ENCODE measurements at regions not wholly inside any gene's neighbourhood (a gene's known extent, or its start where the extent isn't known, plus 50 kb on each side); places are given as distances from the start of the nearest gene placed in this dataset.

DNA sequence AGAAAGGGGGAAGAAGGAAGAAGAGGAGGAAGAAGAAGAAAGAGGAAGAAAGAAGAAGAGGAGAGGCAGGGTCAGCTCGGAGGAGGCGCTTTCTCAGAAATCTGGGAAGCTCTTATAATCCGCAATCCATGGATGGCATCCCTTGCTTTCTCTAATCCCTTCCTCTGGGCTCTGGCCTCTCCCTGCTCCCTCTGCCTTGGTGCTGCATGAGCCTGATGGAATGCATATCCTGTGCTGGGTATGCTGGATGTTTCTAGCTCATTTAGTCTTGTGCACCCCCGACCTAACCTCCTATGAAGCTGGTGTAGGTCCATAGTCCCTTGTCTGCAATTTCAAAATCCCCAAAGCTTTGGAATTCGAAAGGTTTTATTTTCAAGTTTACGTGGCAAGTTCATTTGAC lies 94.2 kb upstream of the MYL2 start:
- Histone ChIP-seq H3K27ac (ENCODE audit: control insufficient read depth, insufficient read depth) (no peak overlapping the region), H3K27me3 (replicated peaks in 1 of 2; ENCODE audit: control insufficient read depth in 2 of 2, insufficient read depth in 2 of 2, low read length in 1 of 2) (peaks cover 0 to 2% of the 10 kb centered on the region in 2 experiments; a peak in 1 of 4 replicates), H3K4me3 (no peak overlapping the region), H3K4me2 (ENCODE audit: control insufficient read depth, insufficient read depth) (no peak overlapping the region), H4K20me1 (ENCODE audit: control insufficient read depth, insufficient read depth) (no peaks in the 10 kb centered on the region), H3K36me3 (ENCODE audit: control insufficient read depth in 2 of 2, insufficient read depth in 2 of 2, low read length in 1 of 2) (no peaks in the 10 kb centered on the region), H3K9me3 (replicated peaks; ENCODE audit: control insufficient read depth, insufficient read depth, low read length) (no peaks in the 10 kb centered on the region; the same call in 2 of the 3 replicates), H3K9ac (ENCODE audit: control insufficient read depth, insufficient read depth, low read length) (no peak overlapping the region), H3K4me1 (ENCODE audit: control insufficient read depth, insufficient read depth, low read length) (no peaks in the 10 kb centered on the region), H2AFZ (ENCODE audit: control insufficient read depth, low read depth, low read length) (no peak overlapping the region), H3K79me2 (ENCODE audit: control insufficient read depth, insufficient read depth, low read length) (no peaks in the 10 kb centered on the region)
- RAD21 ChIA-PET (ENCODE audit: unreplicated experiment): no interaction called here
- POLR2A ChIA-PET: no interaction called here
- SMC1A ChIA-PET (ENCODE audit: uncharacterized antibody, unreplicated experiment): interaction anchor here (1.1 kb wide), 1 partner anchor 301 kb away, joined by 3 read pairs; no protein-coding TSS in a partner anchor
- DNase-seq (ENCODE audit: low read depth, low spot score) (no peak), ATAC-seq (no peak), FAIRE-seq (no peak)
- no TSS peak for BruUV-seq (replicated peaks)
- 13% methylated on average over 6 of the region's 6 CpGs for WGBS (ENCODE audit: insufficient coverage, insufficient replicate concordance, low lambda C conversion rate, missing lambda C conversion rate)
- intact Hi-C loops (cut with micrococcal nuclease; ENCODE audit: unreplicated experiment): no loop called here
- in situ Hi-C loops (cut with MboI): no loop called here
- no peak for TF ChIP-seq SIN3A (IDR thresholded peaks at IDR 0.05; ENCODE audit: low read depth, low read length)
- CTCF ChIA-PET: no interaction called here

DNA sequence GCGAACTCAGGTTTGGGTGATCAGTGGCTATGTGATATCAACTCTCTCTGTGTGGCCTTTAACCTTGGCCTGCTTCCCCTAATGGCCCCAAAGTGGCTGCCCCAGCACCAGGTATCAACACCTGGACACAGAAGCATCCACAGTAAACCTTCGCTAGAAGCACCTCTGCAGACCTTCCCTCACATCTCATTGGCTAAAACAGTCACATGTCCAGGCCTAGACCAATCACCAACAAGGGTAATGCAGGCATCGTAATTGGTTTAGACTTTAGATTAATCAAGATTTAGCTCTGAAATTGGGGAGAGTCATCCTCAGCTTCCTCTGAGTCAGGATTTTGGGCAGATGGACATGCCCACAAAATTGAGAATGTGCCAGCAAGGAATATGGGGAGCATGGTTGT lies 92.5 kb upstream of the MYL2 start:
- no peak for ATAC-seq
- no peak for DNase-seq (ENCODE audit: low read depth, low spot score)
- no peak for FAIRE-seq
- SMC1A ChIA-PET (ENCODE audit: uncharacterized antibody, unreplicated experiment): interaction anchor here (1.2 kb wide), 1 partner anchor 117 kb away, joined by 3 read pairs; no protein-coding TSS in a partner anchor
- no TSS peak for BruUV-seq (replicated peaks)
- Histone ChIP-seq H3K4me1 (ENCODE audit: control insufficient read depth, insufficient read depth, low read length) (no peaks in the 10 kb centered on the region), H3K9me3 (replicated peaks; ENCODE audit: control insufficient read depth, insufficient read depth, low read length) (no peaks in the 10 kb centered on the region; the same call in 2 of the 3 replicates), H3K4me3 (no peak overlapping the region), H3K27ac (ENCODE audit: control insufficient read depth, insufficient read depth) (no peak overlapping the region), H3K4me2 (ENCODE audit: control insufficient read depth, insufficient read depth) (no peak overlapping the region), H3K36me3 (ENCODE audit: control insufficient read depth in 2 of 2, insufficient read depth in 2 of 2, low read length in 1 of 2) (no peaks in the 10 kb centered on the region), H3K27me3 (replicated peaks in 1 of 2; ENCODE audit: control insufficient read depth in 2 of 2, insufficient read depth in 2 of 2, low read length in 1 of 2) (peaks cover 0 to 2% of the 10 kb centered on the region in 2 experiments; a peak in 1 of 4 replicates), H4K20me1 (ENCODE audit: control insufficient read depth, insufficient read depth) (no peaks in the 10 kb centered on the region), H3K9ac (ENCODE audit: control insufficient read depth, insufficient read depth, low read length) (no peak overlapping the region), H2AFZ (ENCODE audit: control insufficient read depth, low read depth, low read length) (no peak overlapping the region), H3K79me2 (ENCODE audit: control insufficient read depth, insufficient read depth, low read length) (no peaks in the 10 kb centered on the region)
- CTCF ChIA-PET: interaction anchor here (2.3 kb wide), 1 partner anchor 11 kb away, joined by 5 read pairs; no protein-coding TSS in a partner anchor
- TF ChIP-seq NFYB (IDR thresholded peaks at IDR 0.05; ENCODE audit: insufficient read depth, low read depth, low read length): peak; percentile 42; the same call in 1 of the 2 replicates
- TF ChIP-seq, protein P1, sequence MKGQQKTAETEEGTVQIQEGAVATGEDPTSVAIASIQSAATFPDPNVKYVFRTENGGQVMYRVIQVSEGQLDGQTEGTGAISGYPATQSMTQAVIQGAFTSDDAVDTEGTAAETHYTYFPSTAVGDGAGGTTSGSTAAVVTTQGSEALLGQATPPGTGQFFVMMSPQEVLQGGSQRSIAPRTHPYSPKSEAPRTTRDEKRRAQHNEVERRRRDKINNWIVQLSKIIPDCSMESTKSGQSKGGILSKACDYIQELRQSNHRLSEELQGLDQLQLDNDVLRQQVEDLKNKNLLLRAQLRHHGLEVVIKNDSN (IDR thresholded peaks at IDR 0.05; ENCODE audit: borderline replicate concordance, extremely low read length, insufficient read depth, low read depth, low read length): peak; percentile 10
- TF ChIP-seq SIX5 (IDR thresholded peaks at IDR 0.05; ENCODE audit: low read depth, low read length, severe bottlenecking): no peak
- intact Hi-C loops (cut with micrococcal nuclease; ENCODE audit: unreplicated experiment): no loop called here
- 41% methylated on average over 3 of the region's 3 CpGs for whole genome bisulfite sequencing (ENCODE audit: insufficient coverage, insufficient replicate concordance, low lambda C conversion rate, missing lambda C conversion rate)
- in situ Hi-C loops (cut with MboI): no loop called here
- RAD21 ChIA-PET (ENCODE audit: unreplicated experiment): no interaction called here
- POLR2A ChIA-PET: no interaction called here
